Body of pancreas (tissue), 4 donors: ENCODE measurements at regions not wholly inside any gene's neighbourhood (a gene's known extent, or its start where the extent isn't known, plus 50 kb on each side); places are given as distances from the start of the nearest gene placed in this dataset.

Experiments
- ATAC-seq: fragments of 150-250 bp; one replicate; pipeline ENCODE4 v1.9.1; 2016
- DNase-seq, 4 donors: peaks; one replicate each; pipeline ENCODE4 v3.0.0-alpha.2; 2019
- H3K27ac ChIP-seq, 4 donors: fragments of 200-600 bp; sonication (generic); 1 replicate in 3 of 4; 2 replicates in 1 of 4; pipeline versions ENCODE4 v1.5.1 to v1.6.1; 2016 to 2019; ENCODE audit warnings: mild to moderate bottlenecking in 1 of 4, mixed read lengths in 1 of 4, moderate library complexity in 1 of 4
- H3K27me3 ChIP-seq, 2 donors: fragments of 200-600 bp; sonication (generic); one replicate each; pipeline ENCODE4 v1.6.0; 2016; ENCODE audit warnings: mild to moderate bottlenecking in 1 of 2
- H3K36me3 ChIP-seq, 2 donors: fragments of 200-600 bp; sonication (generic); replicated peaks in 1 of 2; 2 replicates each; pipeline ENCODE4 v1.5.1; 2016; ENCODE audit warnings: low read depth in 2 of 2; ENCODE audit not compliant: insufficient read depth in 1 of 2
- H3K4me1 ChIP-seq: fragments of 200-600 bp; sonication (generic); one replicate; pipeline ENCODE4 v1.6.0; 2016
- H3K4me3 ChIP-seq, 2 donors: fragments of 200-600 bp; sonication (generic); 1 replicate in 1 of 2; 2 replicates in 1 of 2; pipeline ENCODE4 v1.5.1; 2016 to 2019
- H3K9me3 ChIP-seq, 3 donors: fragments of 200-600 bp; sonication (generic); 1 replicate in 2 of 3; 2 replicates in 1 of 3; pipeline ENCODE4 v1.5.1; 2016
- CTCF ChIP-seq, 7 experiments: fragments of 450-650 bp in 4 of 7; fragments of 200-600 bp in 3 of 7; sonication (generic) in 3 of 7; IDR thresholded peaks; one replicate each; pipeline ENCODE4 v1.5.1; 2016 to 2019; ENCODE audit warnings: antibody characterized with exemption in 7 of 7
- POLR2A ChIP-seq, 3 donors: fragments of 450-650 bp; IDR thresholded peaks; one replicate each; pipeline ENCODE4 v1.6.1; 2016; ENCODE audit warnings: antibody characterized with exemption in 3 of 3, mild to moderate bottlenecking in 2 of 3
- WGBS, 2 donors: methylation state at CpG; one replicate each; pipeline ENCODE4 v1.1.5; 2017; 5-methylcytosine and 5-hydroxymethylcytosine counted together
- intact Hi-C: fragments of 100-400 bp; cut with DNase I; formaldehyde crosslinking; loops from one replicate; pipeline ENCODE4 v1.15.1; 2023

- peaks cover 39% of the 10 kb centered on the region for H3K4me1 ChIP-seq
- H3K36me3 ChIP-seq: no peaks in the 10 kb centered on the region
- H3K4me3 ChIP-seq: no peak overlapping the region
- DNase-seq (no peak), ATAC-seq (no peak)
- no peaks in the 10 kb centered on the region for H3K9me3 ChIP-seq
- peak overlapping the region in 2 of 4 donors; percentile 7 to 54 for H3K27ac ChIP-seq
- TF ChIP-seq POLR2A (IDR thresholded peaks at IDR 0.05) (no peak), CTCF (IDR thresholded peaks at IDR 0.05) (no peak)
- H3K27me3 ChIP-seq: no peaks in the 10 kb centered on the region
- 90 to 93% methylated on average over 7 of the region's 7 CpGs for WGBS, 2 donors
- intact Hi-C loops: no loop called here
Observed at GRCh38 chr22:25485626-25486545, 78.6 kb upstream of the GRK3 start.

- TF ChIP-seq CTCF (IDR thresholded peaks at IDR 0.05) (no peak), POLR2A (IDR thresholded peaks at IDR 0.05) (no peak)
- WGBS, 2 donors: 79 to 91% methylated on average over 6 of the region's 6 CpGs
- no peak overlapping the region for H3K4me3 ChIP-seq
- intact Hi-C loops: no loop called here
- H3K9me3 ChIP-seq: no peaks in the 10 kb centered on the region
- DNase-seq (no peak), ATAC-seq (no peak)
- H3K27ac ChIP-seq: peak overlapping the region in 3 of 4 donors; percentile 25 to 65 (median 51)
- H3K27me3 ChIP-seq: no peaks in the 10 kb centered on the region
- peaks cover 41% of the 10 kb centered on the region for H3K4me1 ChIP-seq
- no peaks in the 10 kb centered on the region for H3K36me3 ChIP-seq
Observed at GRCh38 chr22:25487508-25487907, 77.0 kb upstream of the GRK3 start.

GRCh38 chr22:25488244-25489020 lies 76.0 kb upstream of the GRK3 start:
- TF ChIP-seq POLR2A (IDR thresholded peaks at IDR 0.05): no peak
- no peak for TF ChIP-seq CTCF (IDR thresholded peaks at IDR 0.05)
- Histone ChIP-seq H3K36me3 (no peaks in the 10 kb centered on the region), H3K9me3 (no peaks in the 10 kb centered on the region), H3K27me3 (no peaks in the 10 kb centered on the region), H3K27ac (peak overlapping the region; percentile 11 to 65 (median 34)), H3K4me1 (peaks cover 44% of the 10 kb centered on the region), H3K4me3 (no peak overlapping the region)
- 6 to 8% methylated on average over 3 of the region's 3 CpGs for WGBS, 2 donors
- ATAC-seq (peak; percentile 80), DNase-seq (peak; percentile 73 to 88 (median 86))
- intact Hi-C loops: no loop called here

GRCh38 chr22:25489947-25490346 lies 74.5 kb upstream of the GRK3 start:
- Histone ChIP-seq H3K9me3 (no peaks in the 10 kb centered on the region), H3K36me3 (no peaks in the 10 kb centered on the region), H3K4me1 (peaks cover 29% of the 10 kb centered on the region), H3K27ac (peak overlapping the region in 1 of 4 donors; percentile 65), H3K27me3 (no peaks in the 10 kb centered on the region), H3K4me3 (no peak overlapping the region)
- ATAC-seq (no peak), DNase-seq (no peak)
- WGBS, 2 donors: 76 to 88% methylated on average over 1 of the region's 1 CpG
- intact Hi-C loops: no loop called here
- TF ChIP-seq POLR2A (IDR thresholded peaks at IDR 0.05): no peak
- no peak for TF ChIP-seq CTCF (IDR thresholded peaks at IDR 0.05)
